ENCODE measurements at regions not wholly inside any gene's neighbourhood (a gene's known extent, or its start where the extent isn't known, plus 50 kb on each side); places are given as distances from the start of the nearest gene placed in this dataset.
A peak's percentile ranks its signal among the peaks of the same experiment; 100 is the strongest.

DNA sequence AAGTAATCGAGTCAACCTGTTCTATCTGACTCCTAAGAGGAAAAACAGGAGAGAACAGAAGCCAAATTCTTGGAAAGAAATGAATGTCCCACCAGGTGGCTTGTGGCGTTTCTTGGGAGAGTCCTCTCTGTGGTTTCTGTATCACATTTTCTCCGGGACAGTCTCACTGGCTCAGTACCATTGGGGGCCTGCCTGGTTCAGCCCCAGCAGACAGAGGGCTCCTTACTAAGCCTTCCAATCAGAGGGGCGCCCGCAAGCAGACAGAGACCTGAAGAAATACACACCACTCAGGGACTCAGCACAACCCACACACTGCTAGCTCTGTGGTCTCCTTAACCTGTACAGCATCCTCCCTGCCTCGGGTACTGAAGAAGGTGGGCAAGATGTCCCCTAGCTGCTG, 302.1 kb downstream of the TLE3 start:
- no peaks in the 10 kb centered on the region for H3K9me3 ChIP-seq
- H3K4me1 ChIP-seq, result peaks cover 15% of the 10 kb centered on the region
- peak overlapping the region; percentile 30 for H3K27ac ChIP-seq
- peak in 1 of 2 donors; percentile 61 for DNase-seq (ENCODE audit: extremely low spot score in 2 of 2)
- H3K4me3 ChIP-seq, result no peak overlapping the region
- TF ChIP-seq POLR2A (IDR thresholded peaks at IDR 0.05) (no peak), POLR2AphosphoS5 (IDR thresholded peaks at IDR 0.05; ENCODE audit: insufficient read depth in 1 of 2, low read depth in 1 of 2) (no peak), CTCF (IDR thresholded peaks at IDR 0.05) (no peak)
- H3K36me3 ChIP-seq, result no peaks in the 10 kb centered on the region
- H3K27me3 ChIP-seq, result no peaks in the 10 kb centered on the region
- intact Hi-C loops (cut with DNase I), result loop anchor here (5.0 kb wide), 1 partner anchor 362 kb away; no protein-coding TSS in a partner anchor

GRCh38 chr15:69797051-69797595, 300.6 kb downstream of the TLE3 start:
- H3K4me1 ChIP-seq, result peaks cover 15% of the 10 kb centered on the region
- no peaks in the 10 kb centered on the region for H3K27me3 ChIP-seq
- DNase-seq (ENCODE audit: extremely low spot score in 2 of 2), result peak in 1 of 2 donors; percentile 81
- no peak for TF ChIP-seq CTCF (IDR thresholded peaks at IDR 0.05)
- no peak overlapping the region for H3K4me3 ChIP-seq
- H3K27ac ChIP-seq, result no peak overlapping the region
- H3K36me3 ChIP-seq, result no peaks in the 10 kb centered on the region
- intact Hi-C loops (cut with DNase I), result loop anchor here (5.0 kb wide), 1 partner anchor 360 kb away; no protein-coding TSS in a partner anchor
- H3K9me3 ChIP-seq, result no peaks in the 10 kb centered on the region

GRCh38 chr15:69797615-69798014, 300.1 kb downstream of the TLE3 start:
- intact Hi-C loops (cut with DNase I), result loop anchor here (5.0 kb wide), 1 partner anchor 360 kb away; no protein-coding TSS in a partner anchor

GRCh38 chr15:69798481-69799250, 299.1 kb downstream of the TLE3 start:
- no peaks in the 10 kb centered on the region for H3K9me3 ChIP-seq
- intact Hi-C loops (cut with DNase I), result loop anchor here (5.0 kb wide), 1 partner anchor 359 kb away; no protein-coding TSS in a partner anchor
- H3K4me1 ChIP-seq, result peaks cover 15% of the 10 kb centered on the region
- no peak for DNase-seq (ENCODE audit: extremely low spot score in 2 of 2)
- H3K27me3 ChIP-seq, result no peaks in the 10 kb centered on the region
- no peak overlapping the region for H3K4me3 ChIP-seq
- TF ChIP-seq POLR2AphosphoS5 (IDR thresholded peaks at IDR 0.05; ENCODE audit: insufficient read depth in 1 of 2, low read depth in 1 of 2), result no peak
- H3K27ac ChIP-seq, result no peak overlapping the region
- H3K36me3 ChIP-seq, result no peaks in the 10 kb centered on the region

More at GRCh38 chr15:69797615-69798014, 300.1 kb downstream of the TLE3 start:
- Histone ChIP-seq H3K36me3 (no peaks in the 10 kb centered on the region), H3K4me3 (no peak overlapping the region), H3K4me1 (peaks cover 15% of the 10 kb centered on the region), H3K9me3 (no peaks in the 10 kb centered on the region), H3K27ac (no peak overlapping the region), H3K27me3 (no peaks in the 10 kb centered on the region)
- no peak for TF ChIP-seq CTCF (IDR thresholded peaks at IDR 0.05)
- no peak for TF ChIP-seq POLR2AphosphoS5 (IDR thresholded peaks at IDR 0.05; ENCODE audit: insufficient read depth in 1 of 2, low read depth in 1 of 2)
- TF ChIP-seq POLR2A (IDR thresholded peaks at IDR 0.05), result no peak
- no peak for DNase-seq (ENCODE audit: extremely low spot score in 2 of 2)

- TF ChIP-seq POLR2A (IDR thresholded peaks at IDR 0.05), result no peak
- TF ChIP-seq CTCF (IDR thresholded peaks at IDR 0.05), result no peak
- TF ChIP-seq POLR2AphosphoS5 (IDR thresholded peaks at IDR 0.05; ENCODE audit: insufficient read depth in 1 of 2, low read depth in 1 of 2), result no peak
- intact Hi-C loops (cut with DNase I), result no loop called here
- peaks cover 3% of the 10 kb centered on the region for H3K4me1 ChIP-seq
- H3K36me3 ChIP-seq, result no peaks in the 10 kb centered on the region
- no peak for DNase-seq (ENCODE audit: extremely low spot score in 2 of 2)
- H3K4me3 ChIP-seq, result no peak overlapping the region
- H3K27ac ChIP-seq, result no peak overlapping the region
- no peaks in the 10 kb centered on the region for H3K27me3 ChIP-seq
- no peaks in the 10 kb centered on the region for H3K9me3 ChIP-seq
These were observed 296.6 kb downstream of the TLE3 start for GRCh38 chr15:69801144-69801543.

All from vagina (tissue), 2 donors.